Pancreas (tissue), 10 donors: ENCODE measurements at regions not wholly inside any gene's neighbourhood (a gene's known extent, or its start where the extent isn't known, plus 50 kb on each side); places are given as distances from the start of the nearest gene placed in this dataset.

Experiments used
- ATAC-seq, 4 donors: fragments of 200-7000 bp; cut with Tn5 transposase; one replicate each; pipeline versions ENCODE4 v1.8.0 to v1.9.1; 2020; ENCODE audit warnings: mild to moderate bottlenecking in 4 of 4, moderate library complexity in 4 of 4
- DNase-seq, 6 donors: peaks; one replicate each; pipeline ENCODE4 v3.0.0-alpha.2; 2020
- FAIRE-seq: peaks from 2 replicates; lab custom pipeline; 2012; peaks lifted over from hg19 to GRCh38; lab: Jason Lieb, UNC
- H3K27ac ChIP-seq, 4 donors: fragments of 200-600 bp; sonication (generic); 1 replicate in 3 of 4; 2 replicates in 1 of 4; pipeline versions ENCODE4 v1.5.0 to v1.8.0; 2020
- H3K27me3 ChIP-seq, 4 donors: fragments of 200-600 bp; one replicate each; pipeline ENCODE4 v1.8.0; 2021
- H3K36me3 ChIP-seq, 3 donors: fragments of 200-600 bp; sonication (generic) in 1 of 3; one replicate each; pipeline versions ENCODE4 v1.5.0 to v1.8.0; 2020 to 2021
- H3K4me1 ChIP-seq, 3 donors: fragments of 200-600 bp; one replicate each; pipeline ENCODE4 v1.8.0; 2021
- H3K4me3 ChIP-seq, 4 donors: fragments of 200-600 bp; sonication (generic) in 2 of 4; one replicate each; pipeline versions ENCODE4 v1.5.0 to v1.8.0; 2020 to 2021
- H3K9me3 ChIP-seq, 4 donors: fragments of 200-600 bp; one replicate each; pipeline ENCODE4 v1.8.0; 2021
- CTCF ChIP-seq, 4 donors: fragments of 200-600 bp; sonication (generic) in 3 of 4; IDR thresholded peaks; one replicate each; pipeline versions ENCODE4 v1.5.0 to v1.8.0; 2021; ENCODE audit warnings: antibody characterized with exemption in 4 of 4
- WGBS, 2 donors: extraction: QIAGEN DNeasy Blood & Tissue Kit; methylation state at CpG; one replicate each; pipeline ENCODE4 v1.1.7; 2013; 5-methylcytosine and 5-hydroxymethylcytosine counted together
- intact Hi-C, 3 donors: fragments of 100-400 bp; cut with DNase I; formaldehyde crosslinking; loops; one replicate each; pipeline versions ENCODE4 v1.11.1 to v1.14.2; 2022
- donor health status: healthy with polysubstance abuse.
- donor health status: DM: no; HTN: no; CAD: no; lungs with moderate emphysema.
- donor health status: DM: no; HTN: no; CAD: no.
- donor health status: control.
- donor health status: control.
- donor health status: Bipolar disorder and iron deficiency.
- donor health status: DM: yes; HTN: yes; CAD: no.
- donor health status: DM: no; HTN: no; CAD: no.
- donor health status: DM: no; HTN: no; CAD: no.
- donor health status: DM: yes; HTN: yes; CAD: no.

- no peak for TF ChIP-seq CTCF (IDR thresholded peaks at IDR 0.05)
- Histone ChIP-seq H3K9me3 (no peaks in the 10 kb centered on the region), H3K36me3 (no peaks in the 10 kb centered on the region), H3K4me3 (no peak overlapping the region), H3K27ac (no peak overlapping the region), H3K27me3 (no peaks in the 10 kb centered on the region), H3K4me1 (no peaks in the 10 kb centered on the region)
- 51 to 55% methylated on average over 1 of the region's 1 CpG for WGBS, 2 donors
- DNase-seq (no peak), ATAC-seq (no peak), FAIRE-seq (no peak)
- intact Hi-C loops: no loop called here
These were observed 390.9 kb downstream of the MMUT start for GRCh38 chr6:49072146-49072545.

- WGBS, 2 donors: 52 to 84% methylated on average over 2 of the region's 2 CpGs
- FAIRE-seq (no peak), DNase-seq (no peak), ATAC-seq (no peak)
- Histone ChIP-seq H3K36me3 (no peaks in the 10 kb centered on the region), H3K4me3 (no peak overlapping the region), H3K27ac (no peak overlapping the region), H3K9me3 (no peaks in the 10 kb centered on the region), H3K4me1 (no peaks in the 10 kb centered on the region), H3K27me3 (no peaks in the 10 kb centered on the region)
- no peak for TF ChIP-seq CTCF (IDR thresholded peaks at IDR 0.05)
- intact Hi-C loops: no loop called here
These were observed 392.6 kb downstream of the MMUT start for GRCh38 chr6:49070411-49070810.

- 66 to 70% methylated on average over 4 of the region's 4 CpGs for WGBS, 2 donors
- no peaks in the 10 kb centered on the region for H3K36me3 ChIP-seq
- no peaks in the 10 kb centered on the region for H3K4me1 ChIP-seq
- DNase-seq: no peak
- no peaks in the 10 kb centered on the region for H3K27me3 ChIP-seq
- no peak overlapping the region for H3K27ac ChIP-seq
- TF ChIP-seq CTCF (IDR thresholded peaks at IDR 0.05): no peak
- intact Hi-C loops: no loop called here
- no peak overlapping the region for H3K4me3 ChIP-seq
- ATAC-seq: no peak
- no peak for FAIRE-seq
- no peaks in the 10 kb centered on the region for H3K9me3 ChIP-seq
These were observed 408.7 kb downstream of the MMUT start for GRCh38 chr6:49054311-49054710.

- intact Hi-C loops: no loop called here
- H3K27me3 ChIP-seq: no peaks in the 10 kb centered on the region
These were observed 410.2 kb downstream of the MMUT start for GRCh38 chr6:49052901-49053300.

GRCh38 chr6:49051281-49051680 lies 411.8 kb downstream of the MMUT start:
- Histone ChIP-seq H3K27me3 (no peaks in the 10 kb centered on the region), H3K4me3 (no peak overlapping the region), H3K36me3 (no peaks in the 10 kb centered on the region), H3K9me3 (no peaks in the 10 kb centered on the region), H3K27ac (no peak overlapping the region), H3K4me1 (no peaks in the 10 kb centered on the region)
- WGBS, 2 donors: 28 to 34% methylated on average over 1 of the region's 1 CpG
- FAIRE-seq (no peak), DNase-seq (no peak), ATAC-seq (no peak)
- TF ChIP-seq CTCF (IDR thresholded peaks at IDR 0.05): no peak
- intact Hi-C loops: no loop called here

More at GRCh38 chr6:49052901-49053300, 410.2 kb downstream of the MMUT start:
- Histone ChIP-seq H3K36me3 (no peaks in the 10 kb centered on the region), H3K9me3 (no peaks in the 10 kb centered on the region), H3K4me3 (no peak overlapping the region), H3K27ac (no peak overlapping the region), H3K4me1 (no peaks in the 10 kb centered on the region)
- WGBS, 2 donors: 73 to 81% methylated on average over 2 of the region's 2 CpGs
- ATAC-seq (no peak), FAIRE-seq (no peak), DNase-seq (no peak)
- no peak for TF ChIP-seq CTCF (IDR thresholded peaks at IDR 0.05)
